Anterior cingulate cortex (tissue), 58 donors: ENCODE measurements at regions not wholly inside any gene's neighbourhood (a gene's known extent, or its start where the extent isn't known, plus 50 kb on each side); places are given as distances from the start of the nearest gene placed in this dataset.
"Not testable (repeated sequence)": the region's sequence is repeated elsewhere in the genome, so short reads cannot be mapped to it uniquely, and the experiment has no call there.

ENCODE experiments used
- DNase-seq, 58 donors: peaks; one replicate each; lab custom pipeline; 2025; lab: John Stamatoyannopoulos, UW

GRCh38 chr2:35831385-35831784 is 524.2 kb upstream of the CRIM1 start:
- DNase-seq: no peak

- no peak for DNase-seq
Observed at GRCh38 chr2:35830833-35831232, 524.7 kb upstream of the CRIM1 start.

GRCh38 chr2:35827086-35827485 is 528.5 kb upstream of the CRIM1 start:
- no peak for DNase-seq

- no peak for DNase-seq
Observed at GRCh38 chr2:35822716-35823115, 532.9 kb upstream of the CRIM1 start.

GRCh38 chr2:35821675-35822074 is 533.9 kb upstream of the CRIM1 start:
- no peak for DNase-seq

GRCh38 chr2:35820391-35820790 is 535.2 kb upstream of the CRIM1 start:
- no peak for DNase-seq

GRCh38 chr2:35819033-35819432 is 536.5 kb upstream of the CRIM1 start:
- no peak for DNase-seq

GRCh38 chr2:35818359-35818758 is 537.2 kb upstream of the CRIM1 start:
- not testable (repeated sequence) for DNase-seq

- not testable (repeated sequence) for DNase-seq
Observed at GRCh38 chr2:35814597-35814996, 541.0 kb upstream of the CRIM1 start.

GRCh38 chr2:35803126-35803525 is 552.5 kb upstream of the CRIM1 start:
- DNase-seq: no peak

- no peak for DNase-seq
Observed at GRCh38 chr2:35794796-35795450, 560.7 kb upstream of the CRIM1 start.

GRCh38 chr2:35790292-35790691 is 565.3 kb upstream of the CRIM1 start:
- DNase-seq: no peak

- no peak for DNase-seq
Observed at GRCh38 chr2:35788543-35788942, 567.0 kb upstream of the CRIM1 start.

GRCh38 chr2:35787302-35788031 is 568.1 kb upstream of the CRIM1 start:
- no peak for DNase-seq

- no peak for DNase-seq
Observed at GRCh38 chr2:35785564-35785963, 570.0 kb upstream of the CRIM1 start.

GRCh38 chr2:35784777-35785176 is 570.8 kb upstream of the CRIM1 start:
- no peak for DNase-seq

- DNase-seq: no peak
Observed at GRCh38 chr2:35783723-35784122, 571.9 kb upstream of the CRIM1 start.

GRCh38 chr2:35741556-35741955 is 614.0 kb upstream of the CRIM1 start:
- no peak for DNase-seq

GRCh38 chr2:35731674-35732073 is 623.9 kb upstream of the CRIM1 start:
- DNase-seq: no peak

- no peak for DNase-seq
Observed at GRCh38 chr2:35714883-35715282, 640.7 kb upstream of the CRIM1 start.

GRCh38 chr2:35708411-35708923 is 647.1 kb upstream of the CRIM1 start:
- no peak for DNase-seq

GRCh38 chr2:35688309-35688708 is 667.3 kb upstream of the CRIM1 start:
- no peak for DNase-seq
